GM12872 (cell line): ENCODE measurements at regions not wholly inside any gene's neighbourhood (a gene's known extent, or its start where the extent isn't known, plus 50 kb on each side); places are given as distances from the start of the nearest gene placed in this dataset.

Experiments
- CTCF ChIP-seq: IDR thresholded peaks from 3 replicates; pipeline ENCODE4 v1.5.1; 2011; ENCODE audit warnings: low read depth, mild to moderate bottlenecking, low read length, moderate library complexity; ENCODE audit not compliant: insufficient read depth

DNA sequence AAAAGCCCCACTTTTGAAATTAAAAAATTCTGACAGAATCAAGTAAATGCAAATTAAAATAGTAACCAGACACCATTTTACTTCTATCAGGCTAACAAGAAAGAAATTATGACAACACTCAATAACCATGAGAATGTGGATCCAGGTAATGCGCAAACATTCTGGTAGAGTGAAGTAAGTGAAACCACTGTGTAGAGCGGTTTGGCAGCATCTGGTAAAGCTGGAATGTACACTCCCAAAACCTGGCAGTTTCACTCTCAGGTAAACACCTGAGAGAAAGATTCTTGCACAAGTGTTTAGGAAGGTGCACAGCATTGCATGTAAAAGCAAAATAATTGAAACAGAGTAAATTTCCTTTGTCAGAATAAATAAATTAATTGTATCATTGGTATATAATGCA lies 81.8 kb downstream of the TRIML1 start:
- no peak for TF ChIP-seq CTCF

DNA sequence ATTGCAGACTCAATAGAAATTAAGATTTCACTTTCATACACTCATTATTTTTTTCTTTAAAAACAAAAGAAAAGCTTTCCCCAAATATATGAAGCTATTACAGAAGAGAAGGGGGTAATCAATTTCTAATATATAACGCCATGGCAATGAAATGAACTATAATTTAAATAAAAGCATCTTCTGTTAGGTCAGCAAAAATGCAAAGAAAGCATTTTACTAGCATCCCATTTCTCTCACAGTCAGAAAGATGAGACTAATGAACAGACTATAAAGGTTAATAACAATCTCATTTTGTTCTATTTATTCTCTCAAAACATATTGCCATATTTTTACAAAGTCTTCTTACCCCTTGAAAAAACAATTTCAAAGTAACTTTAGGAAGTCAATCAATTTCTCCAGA lies 89.0 kb downstream of the TRIML1 start:
- TF ChIP-seq CTCF = no peak

DNA sequence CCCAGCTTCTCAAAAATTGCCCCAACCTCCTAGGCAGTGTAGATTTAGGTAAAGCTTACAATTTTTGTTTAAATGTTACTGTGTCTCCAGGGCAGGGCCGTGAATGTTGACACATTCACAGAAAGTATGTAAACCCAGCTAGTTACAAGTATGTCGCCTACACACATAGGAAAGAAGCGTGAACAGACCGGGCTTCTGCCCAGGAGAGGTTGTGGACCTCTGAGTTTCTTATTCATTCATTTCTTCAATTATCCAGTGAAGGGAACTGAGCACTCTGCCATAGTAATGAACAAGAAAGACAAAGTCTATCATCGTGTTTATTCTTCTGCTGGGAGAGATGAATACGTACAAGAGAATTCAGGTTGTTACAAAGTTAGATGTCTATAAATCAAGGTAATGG lies 93.2 kb downstream of the TRIML1 start:
- TF ChIP-seq CTCF = no peak

- no peak for TF ChIP-seq CTCF
Measured at GRCh38 chr4:188242041-188242440, 102.8 kb downstream of the TRIML1 start.

DNA sequence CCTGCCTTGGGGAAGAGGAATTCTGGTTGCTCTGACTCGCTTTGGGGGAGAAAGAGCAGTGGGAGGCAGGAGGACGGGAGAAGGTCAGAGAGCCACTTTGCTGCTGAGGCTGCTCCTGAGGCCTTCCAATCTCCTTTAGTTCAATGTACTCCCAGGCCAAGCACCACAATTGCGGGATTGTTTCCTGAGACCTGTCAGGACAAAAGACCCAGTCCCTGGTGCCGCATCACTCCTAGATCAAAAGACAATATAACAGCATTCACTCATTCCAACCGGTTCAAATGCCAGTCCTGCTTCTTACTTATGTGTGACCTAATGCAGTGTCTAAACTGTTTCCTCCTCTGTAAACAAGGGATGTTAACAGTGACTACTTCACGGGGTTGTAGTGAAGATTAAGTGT lies 106.4 kb downstream of the TRIML1 start:
- no peak for TF ChIP-seq CTCF

GRCh38 chr4:188246488-188246887 lies 107.2 kb downstream of the TRIML1 start:
- no peak for TF ChIP-seq CTCF

DNA sequence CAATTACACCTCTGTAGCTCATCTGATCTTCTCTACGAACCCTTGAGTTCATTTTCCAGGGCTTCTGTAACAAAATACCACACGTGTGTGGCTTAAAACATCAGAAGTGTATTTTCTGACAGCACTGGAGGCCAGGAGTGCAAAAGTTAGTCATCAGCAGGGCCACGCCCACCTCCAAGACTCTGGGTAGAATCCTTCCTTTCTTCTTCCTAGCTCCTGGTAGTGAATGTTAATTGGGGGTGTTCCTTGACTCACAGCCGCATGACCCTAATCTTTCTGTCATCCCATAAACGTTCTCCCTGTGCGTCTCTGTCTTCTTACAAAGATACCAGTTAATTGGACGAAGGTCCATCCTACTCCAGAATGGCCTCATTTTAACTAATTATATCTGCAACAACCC lies 115.0 kb downstream of the TRIML1 start:
- no peak for TF ChIP-seq CTCF

DNA sequence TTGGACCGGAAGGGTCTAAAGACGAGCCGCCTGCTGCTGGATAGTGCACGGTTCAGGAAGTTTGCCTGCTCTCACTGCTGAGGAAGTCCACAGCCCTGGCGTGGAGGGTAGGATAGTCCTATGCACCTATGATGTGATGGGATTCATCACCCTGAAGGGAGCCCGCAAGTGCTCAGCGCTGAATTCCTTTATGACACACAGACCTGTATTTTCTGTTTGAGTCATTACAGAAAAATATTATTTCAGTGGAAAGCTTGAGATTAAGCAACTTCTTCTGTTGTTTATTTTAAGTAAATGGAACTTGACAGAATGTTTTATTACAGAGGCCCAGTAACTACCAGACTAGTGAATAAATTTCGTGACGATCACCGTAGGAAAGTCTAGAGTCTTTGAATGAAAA lies 123.2 kb downstream of the TRIML1 start:
- no peak for TF ChIP-seq CTCF
